WTC11 (cell line): ENCODE measurements at regions not wholly inside any gene's neighbourhood (a gene's known extent, or its start where the extent isn't known, plus 50 kb on each side); places are given as distances from the start of the nearest gene placed in this dataset.

Experiments used
- ATAC-seq: fragments of 200-7000 bp; cut with Tn5 transposase; 2 replicates; pipeline ENCODE4 v1.10.0; 2021; ENCODE audit warnings: mild to moderate bottlenecking, moderate library complexity
- CTCF ChIA-PET: fragments of 300-600 bp; sonication (Branson Sonifier 250); formaldehyde crosslinking; loops from one replicate; lab custom pipeline; 2021; ENCODE audit warnings: antibody characterized with exemption; lab: Charles Lee
- POLR2A ChIA-PET: fragments of 350-600 bp; sonication (Branson Sonifier 250); formaldehyde crosslinking; loops from one replicate; lab custom pipeline; 2021; ENCODE audit warnings: antibody characterized with exemption; lab: Charles Lee
- DNase-seq: peaks from one replicate; pipeline ENCODE4 v3.0.0; 2021; ENCODE audit warnings: low spot score
- H3K27ac Mint-ChIP-seq: 2 replicates; pipeline ENCODE4 v1.8.0; 2021; ENCODE audit warnings: mixed read lengths
- H3K27me3 Mint-ChIP-seq: 2 replicates; pipeline ENCODE4 v1.8.0; 2021; ENCODE audit warnings: low read depth, mild to moderate bottlenecking, moderate library complexity, mixed read lengths
- H3K36me3 Mint-ChIP-seq: 2 replicates; pipeline ENCODE4 v1.8.0; 2021; ENCODE audit warnings: mixed read lengths
- H3K4me1 Mint-ChIP-seq: 2 replicates; pipeline ENCODE4 v1.8.0; 2022; ENCODE audit warnings: mixed read lengths
- H3K4me3 Mint-ChIP-seq: 2 replicates; pipeline ENCODE4 v1.8.0; 2021; ENCODE audit warnings: mild to moderate bottlenecking, moderate library complexity, mixed read lengths
- H3K9me3 Mint-ChIP-seq: 2 replicates; pipeline ENCODE4 v1.8.0; 2021; ENCODE audit warnings: mixed read lengths
- CREM ChIP-seq: sonication (generic); formaldehyde crosslinking; IDR thresholded peaks from 2 replicates; pipeline ENCODE4 v1.8.1; 2022; ENCODE audit warnings: mild to moderate bottlenecking, missing genetic modification reagents, moderate library complexity
- E2F1 ChIP-seq: sonication (generic); formaldehyde crosslinking; IDR thresholded peaks from 2 replicates; pipeline ENCODE4 v1.8.0; 2022; ENCODE audit warnings: mild to moderate bottlenecking, missing genetic modification reagents
- ETV6 ChIP-seq: sonication (generic); formaldehyde crosslinking; IDR thresholded peaks from 2 replicates; pipeline ENCODE4 v1.8.1; 2022; ENCODE audit warnings: mild to moderate bottlenecking, missing genetic modification reagents
- GRHL2 ChIP-seq: fragments of 250-450 bp; sonication (Bioruptor Pico); IDR thresholded peaks from 2 replicates; pipeline ENCODE4 v1.8.0; 2022; ENCODE audit warnings: mild to moderate bottlenecking, moderate library complexity; ENCODE audit not compliant: insufficient replicate concordance, severe bottlenecking
- GTF2I ChIP-seq: fragments of 250-450 bp; sonication (Bioruptor Pico); conservative IDR thresholded peaks from 2 replicates; pipeline ENCODE4 v1.4.0; 2021; ENCODE audit warnings: mild to moderate bottlenecking
- HMGXB4 ChIP-seq: sonication (generic); formaldehyde crosslinking; IDR thresholded peaks from 2 replicates; pipeline ENCODE4 v1.8.1; 2023; ENCODE audit warnings: mild to moderate bottlenecking, moderate library complexity, missing genetic modification reagents
- OVOL2 ChIP-seq: fragments of 250-450 bp; sonication (Bioruptor Pico); IDR thresholded peaks from 2 replicates; pipeline ENCODE4 v1.9.0; 2021; ENCODE audit warnings: mild to moderate bottlenecking, borderline replicate concordance
- PRRX2 ChIP-seq: fragments of 250-450 bp; sonication (Bioruptor Pico); IDR thresholded peaks from 2 replicates; pipeline ENCODE4 v1.8.0; 2021; ENCODE audit warnings: mild to moderate bottlenecking
- TEAD4 ChIP-seq: sonication (generic); formaldehyde crosslinking; IDR thresholded peaks from 2 replicates; pipeline ENCODE4 v1.8.0; 2022; ENCODE audit warnings: mild to moderate bottlenecking, missing genetic modification reagents
- USF1 ChIP-seq: sonication (generic); formaldehyde crosslinking; IDR thresholded peaks from 2 replicates; pipeline ENCODE4 v1.8.0; 2022; ENCODE audit warnings: mild to moderate bottlenecking, missing genetic modification reagents
- ZNF425 ChIP-seq: fragments of 250-450 bp; sonication (Bioruptor Pico); conservative IDR thresholded peaks from 2 replicates; pipeline ENCODE4 v1.9.0; 2021; ENCODE audit warnings: mild to moderate bottlenecking
- ZSCAN18 ChIP-seq: fragments of 250-450 bp; sonication (Bioruptor Pico); IDR thresholded peaks from 2 replicates; pipeline ENCODE4 v2.1.2; 2022; ENCODE audit warnings: mild to moderate bottlenecking, moderate library complexity

GRCh38 chr9:108674766-108675530, 180.8 kb downstream of the ACTL7B start:
- peaks cover 19% of the 10 kb centered on the region for H3K4me1 Mint-ChIP-seq
- no peak for ATAC-seq

GRCh38 chr9:108673386-108673785, 182.4 kb downstream of the ACTL7B start:
- H3K27ac Mint-ChIP-seq, result no peak overlapping the region
- no peak for TF ChIP-seq PRRX2
- no peak for TF ChIP-seq CREM
- no peak for TF ChIP-seq GTF2I (CRISPR knock-in tag)
- TF ChIP-seq HMGXB4 (CRISPR knock-in tag), result no peak
- TF ChIP-seq OVOL2 (CRISPR knock-in tag), result no peak
- no peak for TF ChIP-seq E2F1 (CRISPR knock-in tag)
- no peak for TF ChIP-seq ETV6 (CRISPR knock-in tag)
- TF ChIP-seq TEAD4 (CRISPR knock-in tag), result no peak
- TF ChIP-seq, all 79 proteins: peak for 0
- H3K4me1 Mint-ChIP-seq, result peaks cover 19% of the 10 kb centered on the region
- no peak overlapping the region for H3K4me3 Mint-ChIP-seq
- no peaks in the 10 kb centered on the region for H3K9me3 Mint-ChIP-seq
- DNase-seq (no peak), ATAC-seq (no peak)
- no peaks in the 10 kb centered on the region for H3K36me3 Mint-ChIP-seq
- ChIA-PET POLR2A (no interaction called here), CTCF (no interaction called here)
- H3K27me3 Mint-ChIP-seq, result no peaks in the 10 kb centered on the region

More at GRCh38 chr9:108674766-108675530, 180.8 kb downstream of the ACTL7B start:
- no peaks in the 10 kb centered on the region for H3K9me3 Mint-ChIP-seq
- H3K27me3 Mint-ChIP-seq, result no peaks in the 10 kb centered on the region
- CTCF ChIA-PET, result no interaction called here
- no peak overlapping the region for H3K4me3 Mint-ChIP-seq
- TF ChIP-seq PRRX2 (no peak), ZSCAN18 (CRISPR knock-in tag) (no peak), GRHL2 (CRISPR knock-in tag) (no peak), ZNF425 (CRISPR knock-in tag) (no peak), HMGXB4 (CRISPR knock-in tag) (no peak), USF1 (CRISPR knock-in tag) (no peak)
- POLR2A ChIA-PET, result no interaction called here
- H3K27ac Mint-ChIP-seq, result no peak overlapping the region
- no peak for DNase-seq
- no peaks in the 10 kb centered on the region for H3K36me3 Mint-ChIP-seq
